ENCODE measurements at regions not wholly inside any gene's neighbourhood (a gene's known extent, or its start where the extent isn't known, plus 50 kb on each side); places are given as distances from the start of the nearest gene placed in this dataset.
A peak's percentile ranks its signal among the peaks of the same experiment; 100 is the strongest.
"Not testable (repeated sequence)": the region's sequence is repeated elsewhere in the genome, so short reads cannot be mapped to it uniquely, and the experiment has no call there.

GRCh38 chr12:80045594-80045993 lies 53.7 kb upstream of the OTOGL start:
- no peak for DNase-seq

GRCh38 chr12:80044694-80045046 lies 54.7 kb upstream of the OTOGL start:
- DNase-seq: no peak

GRCh38 chr12:80041692-80042091 lies 57.6 kb upstream of the OTOGL start:
- DNase-seq: no peak

GRCh38 chr12:80041071-80041470 lies 58.3 kb upstream of the OTOGL start:
- DNase-seq: no peak

- DNase-seq: peak; percentile 16
Measured at GRCh38 chr12:80040075-80040738, 59.1 kb upstream of the OTOGL start.

- no peak for DNase-seq
Measured at GRCh38 chr12:80038062-80038560, 61.2 kb upstream of the OTOGL start.

- DNase-seq: no peak
Measured at GRCh38 chr12:80033448-80033847, 65.9 kb upstream of the OTOGL start.

GRCh38 chr12:80032946-80033345 lies 66.4 kb upstream of the OTOGL start:
- no peak for DNase-seq

- DNase-seq: no peak
Measured at GRCh38 chr12:80031229-80031628, 68.1 kb upstream of the OTOGL start.

GRCh38 chr12:80025638-80026037 lies 73.7 kb upstream of the OTOGL start:
- DNase-seq: no peak

- no peak for DNase-seq
Measured at GRCh38 chr12:80019691-80020090, 79.6 kb upstream of the OTOGL start.

- DNase-seq: no peak
Measured at GRCh38 chr12:80018119-80018518, 81.2 kb upstream of the OTOGL start.

- DNase-seq: no peak
Measured at GRCh38 chr12:80017261-80017870, 82.0 kb upstream of the OTOGL start.

GRCh38 chr12:80016684-80017083 lies 81.8 kb upstream of the PPP1R12A start:
- no peak for DNase-seq

- no peak for DNase-seq
Measured at GRCh38 chr12:80015660-80016059, 80.8 kb upstream of the PPP1R12A start.

- not testable (repeated sequence) for DNase-seq
Measured at GRCh38 chr12:80003744-80004143, 68.8 kb upstream of the PPP1R12A start.

- DNase-seq: no peak
Measured at GRCh38 chr12:80001562-80001961, 66.7 kb upstream of the PPP1R12A start.

GRCh38 chr12:80000831-80001230 lies 65.9 kb upstream of the PPP1R12A start:
- no peak for DNase-seq

GRCh38 chr12:79998554-79998953 lies 63.7 kb upstream of the PPP1R12A start:
- no peak for DNase-seq

GRCh38 chr12:79997096-79997791 lies 62.3 kb upstream of the PPP1R12A start:
- DNase-seq: no peak

- not testable (repeated sequence) for DNase-seq
Measured at GRCh38 chr12:79995385-79996084, 60.6 kb upstream of the PPP1R12A start.

- no peak for DNase-seq
Measured at GRCh38 chr12:79993106-79993862, 58.4 kb upstream of the PPP1R12A start.

GRCh38 chr12:79991586-79991985 lies 56.7 kb upstream of the PPP1R12A start:
- no peak for DNase-seq

All from stimulated activated CD4-positive, alpha-beta T cell treated with anti-CD3 and anti-CD28 coated beads, Interleukin-1b, Interleukin-23, amount 100 ng/mL, for 48 hours (primary cell).